ENCODE measurements at regions not wholly inside any gene's neighbourhood (a gene's known extent, or its start where the extent isn't known, plus 50 kb on each side); places are given as distances from the start of the nearest gene placed in this dataset.

- Histone ChIP-seq H3F3A (ENCODE audit: insufficient read depth, low read length, poor library complexity, severe bottlenecking) (no peaks in the 10 kb centered on the region), H3K9ac (ENCODE audit: low read length) (no peak overlapping the region), H3K79me2 (replicated peaks; ENCODE audit: insufficient read depth, low read length) (no peaks in the 10 kb centered on the region), H4K20me1 (ENCODE audit: insufficient read depth) (no peaks in the 10 kb centered on the region), H2AFZ (ENCODE audit: low read depth, low read length) (no peak overlapping the region), H3K27ac (ENCODE audit: low read length) (no peak overlapping the region), H3K9me2 (ENCODE audit: insufficient read depth, low read length) (no peaks in the 10 kb centered on the region), H3K9me3 (ENCODE audit: low read length) (no peaks in the 10 kb centered on the region), H3K4me3 (ENCODE audit: low read length) (no peak overlapping the region), H3K36me3 (ENCODE audit: insufficient read depth, low read length) (no peaks in the 10 kb centered on the region), H3K27me3 (ENCODE audit: insufficient read depth, low read depth, low read length) (no peaks in the 10 kb centered on the region), H3K4me2 (ENCODE audit: low read length) (no peak overlapping the region)
- TF ChIP-seq TAF1 (IDR thresholded peaks at IDR 0.05; ENCODE audit: low read depth): no peak
- no peak for TF ChIP-seq EZH2 (IDR thresholded peaks at IDR 0.05; ENCODE audit: borderline replicate concordance, insufficient read depth, low read length, poor library complexity, severe bottlenecking)
- no peak for TF ChIP-seq RAD21 (conservative IDR thresholded peaks at IDR 0.05)
These were observed 272.6 kb upstream of the TUT7 start for GRCh38 chr9:86626802-86627201.

GRCh38 chr9:86624630-86625029 lies 270.4 kb upstream of the TUT7 start:
- H3K9ac ChIP-seq (ENCODE audit: low read length): no peak overlapping the region
- H3K4me2 ChIP-seq (ENCODE audit: low read length): no peak overlapping the region
- no peaks in the 10 kb centered on the region for H3K36me3 ChIP-seq (ENCODE audit: insufficient read depth, low read length)
- no peak for TF ChIP-seq POLR2AphosphoS5 (IDR thresholded peaks at IDR 0.05)
- TF ChIP-seq SMC3 (conservative IDR thresholded peaks at IDR 0.05; ENCODE audit: poor library complexity): no peak
- no peak for TF ChIP-seq TAF1 (IDR thresholded peaks at IDR 0.05; ENCODE audit: low read depth)
- no peak for TF ChIP-seq CTCF (IDR thresholded peaks at IDR 0.05; ENCODE audit: poor library complexity, severe bottlenecking)
- no peak for TF ChIP-seq EZH2 (IDR thresholded peaks at IDR 0.05; ENCODE audit: borderline replicate concordance, insufficient read depth, low read length, poor library complexity, severe bottlenecking)
- TF ChIP-seq EP300 (conservative IDR thresholded peaks at IDR 0.05; ENCODE audit: poor library complexity, severe bottlenecking): no peak
- no peak for TF ChIP-seq MXI1 (conservative IDR thresholded peaks at IDR 0.05; ENCODE audit: poor library complexity, severe bottlenecking)
- no peaks in the 10 kb centered on the region for H3K79me2 ChIP-seq (replicated peaks; ENCODE audit: insufficient read depth, low read length)
- H2AFZ ChIP-seq (ENCODE audit: low read depth, low read length): no peak overlapping the region
- H4K20me1 ChIP-seq (ENCODE audit: insufficient read depth): no peaks in the 10 kb centered on the region
- H3K9me2 ChIP-seq (ENCODE audit: insufficient read depth, low read length): no peaks in the 10 kb centered on the region
- no peaks in the 10 kb centered on the region for H3K9me3 ChIP-seq (ENCODE audit: low read length)
- no peak overlapping the region for H3K4me3 ChIP-seq (ENCODE audit: low read length)
- H3K27me3 ChIP-seq (ENCODE audit: insufficient read depth, low read depth, low read length): no peaks in the 10 kb centered on the region
- H3K27ac ChIP-seq (ENCODE audit: low read length): no peak overlapping the region
- no peaks in the 10 kb centered on the region for H3F3A ChIP-seq (ENCODE audit: insufficient read depth, low read length, poor library complexity, severe bottlenecking)

GRCh38 chr9:86614871-86615849 lies 260.9 kb upstream of the TUT7 start:
- TF ChIP-seq EZH2 (IDR thresholded peaks at IDR 0.05; ENCODE audit: borderline replicate concordance, insufficient read depth, low read length, poor library complexity, severe bottlenecking) (no peak), EP300 (conservative IDR thresholded peaks at IDR 0.05; ENCODE audit: poor library complexity, severe bottlenecking) (no peak), CTCF (IDR thresholded peaks at IDR 0.05; ENCODE audit: poor library complexity, severe bottlenecking) (peak; percentile 43), SMC3 (conservative IDR thresholded peaks at IDR 0.05; ENCODE audit: poor library complexity) (peak; percentile 40), REST (IDR thresholded peaks at IDR 0.05; ENCODE audit: borderline replicate concordance) (no peak), TAF1 (IDR thresholded peaks at IDR 0.05; ENCODE audit: low read depth) (no peak), RAD21 (conservative IDR thresholded peaks at IDR 0.05) (peak; percentile 35), MXI1 (conservative IDR thresholded peaks at IDR 0.05; ENCODE audit: poor library complexity, severe bottlenecking) (no peak), POLR2AphosphoS5 (IDR thresholded peaks at IDR 0.05) (no peak)
- Histone ChIP-seq H3K9me2 (ENCODE audit: insufficient read depth, low read length) (no peaks in the 10 kb centered on the region), H3K4me3 (ENCODE audit: low read length) (no peak overlapping the region), H4K20me1 (ENCODE audit: insufficient read depth) (no peaks in the 10 kb centered on the region), H3K27ac (ENCODE audit: low read length) (no peak overlapping the region), H3K9me3 (ENCODE audit: low read length) (no peaks in the 10 kb centered on the region), H2AFZ (ENCODE audit: low read depth, low read length) (no peak overlapping the region), H3F3A (ENCODE audit: insufficient read depth, low read length, poor library complexity, severe bottlenecking) (no peaks in the 10 kb centered on the region), H3K36me3 (ENCODE audit: insufficient read depth, low read length) (no peaks in the 10 kb centered on the region), H3K27me3 (ENCODE audit: insufficient read depth, low read depth, low read length) (no peaks in the 10 kb centered on the region), H3K9ac (ENCODE audit: low read length) (no peak overlapping the region), H3K4me2 (ENCODE audit: low read length) (no peak overlapping the region), H3K79me2 (replicated peaks; ENCODE audit: insufficient read depth, low read length) (no peaks in the 10 kb centered on the region)

Measured in neural cell (in vitro differentiated cells).